GM19468 (cell line): ENCODE measurements at regions not wholly inside any gene's neighbourhood (a gene's known extent, or its start where the extent isn't known, plus 50 kb on each side); places are given as distances from the start of the nearest gene placed in this dataset.
"Not testable (repeated sequence)": the region's sequence is repeated elsewhere in the genome, so short reads cannot be mapped to it uniquely, and the experiment has no call there.

ENCODE experiments used
- ATAC-seq: cut with Tn5 transposase; IDR thresholded peaks from one replicate; pipeline ENCODE4 v1.9.1; 2021; ENCODE audit warnings: mild to moderate bottlenecking, moderate library complexity, moderate number of reproducible peaks; ENCODE audit not compliant: unreplicated experiment; ENCODE audit errors: extremely low read depth

DNA sequence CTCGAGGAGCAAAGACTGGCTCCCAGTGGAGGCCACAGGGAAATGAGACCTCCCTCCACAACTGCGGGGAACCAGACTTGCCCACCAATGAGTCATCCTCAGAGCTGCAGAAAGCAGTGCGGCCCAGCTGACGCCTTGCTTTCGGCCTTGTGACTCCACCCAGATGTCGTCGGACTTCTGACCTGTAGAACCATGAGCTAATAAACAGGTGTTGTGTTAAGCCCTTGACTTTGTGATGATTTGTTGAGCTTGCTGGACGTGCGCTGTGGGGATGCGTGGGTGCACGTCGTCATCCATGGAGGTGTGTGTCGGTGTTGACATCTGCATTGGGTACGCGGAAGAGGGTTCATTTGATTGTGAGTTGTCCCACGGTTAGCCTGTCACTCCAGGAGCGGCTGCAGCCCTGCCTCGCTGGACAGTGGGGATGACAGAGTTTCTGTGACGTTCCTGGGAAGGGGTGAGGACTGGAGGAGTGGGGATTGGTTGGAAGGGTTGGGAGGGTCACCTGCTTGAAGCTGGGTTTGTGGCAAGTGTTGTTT is 154.1 kb downstream of the SH3BP4 start:
- ATAC-seq = no peak

- ATAC-seq = no peak
Measured at GRCh38 chr2:235106874-235107639, 155.2 kb downstream of the SH3BP4 start.

GRCh38 chr2:235107640-235107951 is 155.8 kb downstream of the SH3BP4 start:
- ATAC-seq = no peak

DNA sequence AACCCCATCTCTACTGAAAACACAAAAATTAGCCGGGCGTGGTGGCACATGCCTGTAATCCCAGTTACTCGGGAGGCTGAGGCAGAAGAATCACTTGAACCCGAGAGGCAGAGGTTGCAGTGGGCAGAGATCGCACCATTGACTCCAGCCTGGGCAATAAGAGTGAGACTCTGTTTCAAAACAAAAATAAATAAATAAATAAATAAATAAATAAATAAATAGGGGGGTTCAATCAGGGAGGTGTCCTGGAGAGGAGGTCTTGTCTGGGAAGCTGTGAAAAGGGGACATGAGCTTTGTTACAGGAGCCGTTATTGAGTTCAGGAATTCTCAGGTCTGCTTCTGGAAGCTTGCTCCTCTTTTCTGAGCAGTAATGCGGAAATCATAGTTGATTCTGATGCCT is 157.7 kb downstream of the SH3BP4 start:
- ATAC-seq = not testable (repeated sequence)

DNA sequence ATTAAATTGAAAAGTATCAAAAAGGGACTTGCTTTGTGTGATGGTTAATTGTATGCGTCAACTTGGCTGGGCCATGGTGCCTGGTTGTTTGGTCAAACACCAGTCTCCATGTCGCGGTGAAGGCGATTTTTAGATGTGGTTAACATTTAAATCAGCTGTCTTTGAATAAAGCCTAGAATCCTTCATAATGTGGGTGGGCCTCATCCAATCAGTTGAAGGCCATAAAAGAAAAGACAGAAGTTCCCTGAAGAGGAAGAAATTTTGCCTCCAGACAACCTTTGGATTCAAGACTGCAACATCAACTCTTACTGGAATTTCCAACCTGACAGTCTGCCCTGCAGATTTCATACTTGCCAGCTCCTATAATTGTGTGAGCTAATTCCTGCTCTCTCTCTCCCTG is 160.5 kb downstream of the SH3BP4 start:
- no peak for ATAC-seq

DNA sequence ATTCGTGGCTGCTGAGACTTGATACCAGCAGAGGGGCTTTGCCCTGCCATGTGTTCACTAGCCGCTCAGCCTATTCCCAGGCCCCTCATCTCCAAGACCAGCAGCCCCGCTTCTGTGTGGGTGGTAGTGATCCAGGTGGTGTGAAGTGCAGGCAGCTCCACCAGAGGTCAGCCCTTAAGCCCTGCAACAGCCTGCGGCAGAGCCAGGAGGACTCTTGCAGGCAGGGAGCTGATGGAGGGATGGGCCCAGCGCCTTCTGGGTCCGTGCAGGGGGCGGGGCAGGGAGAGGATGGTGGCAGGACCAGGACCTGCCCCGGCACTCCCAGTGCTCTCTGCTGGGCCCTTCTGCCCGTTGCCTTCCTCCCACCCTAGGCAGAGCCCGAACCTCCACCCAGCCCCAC is 162.0 kb downstream of the SH3BP4 start:
- ATAC-seq = no peak

GRCh38 chr2:235114286-235114685 is 162.5 kb downstream of the SH3BP4 start:
- no peak for ATAC-seq

DNA sequence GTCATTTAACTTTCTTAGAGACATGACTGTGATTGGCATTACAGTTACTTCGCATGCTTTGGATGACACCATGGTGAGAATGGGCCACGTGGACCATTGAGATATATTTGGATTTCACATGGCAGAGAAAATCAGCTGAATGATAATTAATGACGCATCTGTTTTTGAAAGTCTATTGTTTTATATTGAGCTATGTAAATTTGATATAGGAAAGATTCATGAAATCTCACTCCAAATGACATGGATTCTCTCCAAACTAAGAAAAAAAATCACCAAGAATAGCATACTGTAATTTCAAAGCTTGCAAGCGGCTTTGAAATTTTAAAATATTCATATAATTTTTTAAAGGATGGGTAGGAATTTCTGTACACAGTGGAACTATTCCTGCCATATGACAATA is 163.7 kb downstream of the SH3BP4 start:
- no peak for ATAC-seq

DNA sequence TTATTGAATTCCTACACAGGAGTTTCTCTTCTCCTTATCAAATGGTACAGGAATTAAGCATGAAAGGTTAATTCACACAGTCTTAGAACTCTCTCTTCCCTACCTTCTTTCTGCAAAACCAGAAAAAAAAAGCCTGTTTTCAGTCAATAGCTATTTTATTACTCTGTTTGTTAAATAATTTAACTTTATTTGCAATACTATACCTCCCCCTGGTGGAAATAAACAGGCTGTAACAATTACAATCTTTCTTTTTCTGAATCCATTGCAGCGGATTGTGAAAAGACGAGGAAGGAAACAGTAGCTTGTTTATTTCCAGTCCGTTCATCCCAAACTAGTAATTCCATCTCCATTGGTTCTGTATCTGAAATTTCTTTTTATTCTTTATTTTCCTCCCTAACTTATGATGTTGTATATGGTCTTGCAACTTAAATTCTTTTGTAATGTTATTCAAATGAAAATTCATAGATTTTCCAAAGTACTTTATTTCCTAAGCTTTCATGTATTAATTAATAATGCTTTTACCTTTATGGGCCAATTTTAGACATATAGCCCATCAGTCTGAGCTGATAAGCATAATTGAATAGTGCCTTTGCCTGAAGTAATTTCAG is 165.2 kb downstream of the SH3BP4 start:
- no peak for ATAC-seq

- no peak for ATAC-seq
Measured at GRCh38 chr2:235126768-235127167, 175.0 kb downstream of the SH3BP4 start.

GRCh38 chr2:235127931-235128330 is 176.1 kb downstream of the SH3BP4 start:
- no peak for ATAC-seq

- no peak for ATAC-seq
Measured at GRCh38 chr2:235129850-235130249, 178.0 kb downstream of the SH3BP4 start.

DNA sequence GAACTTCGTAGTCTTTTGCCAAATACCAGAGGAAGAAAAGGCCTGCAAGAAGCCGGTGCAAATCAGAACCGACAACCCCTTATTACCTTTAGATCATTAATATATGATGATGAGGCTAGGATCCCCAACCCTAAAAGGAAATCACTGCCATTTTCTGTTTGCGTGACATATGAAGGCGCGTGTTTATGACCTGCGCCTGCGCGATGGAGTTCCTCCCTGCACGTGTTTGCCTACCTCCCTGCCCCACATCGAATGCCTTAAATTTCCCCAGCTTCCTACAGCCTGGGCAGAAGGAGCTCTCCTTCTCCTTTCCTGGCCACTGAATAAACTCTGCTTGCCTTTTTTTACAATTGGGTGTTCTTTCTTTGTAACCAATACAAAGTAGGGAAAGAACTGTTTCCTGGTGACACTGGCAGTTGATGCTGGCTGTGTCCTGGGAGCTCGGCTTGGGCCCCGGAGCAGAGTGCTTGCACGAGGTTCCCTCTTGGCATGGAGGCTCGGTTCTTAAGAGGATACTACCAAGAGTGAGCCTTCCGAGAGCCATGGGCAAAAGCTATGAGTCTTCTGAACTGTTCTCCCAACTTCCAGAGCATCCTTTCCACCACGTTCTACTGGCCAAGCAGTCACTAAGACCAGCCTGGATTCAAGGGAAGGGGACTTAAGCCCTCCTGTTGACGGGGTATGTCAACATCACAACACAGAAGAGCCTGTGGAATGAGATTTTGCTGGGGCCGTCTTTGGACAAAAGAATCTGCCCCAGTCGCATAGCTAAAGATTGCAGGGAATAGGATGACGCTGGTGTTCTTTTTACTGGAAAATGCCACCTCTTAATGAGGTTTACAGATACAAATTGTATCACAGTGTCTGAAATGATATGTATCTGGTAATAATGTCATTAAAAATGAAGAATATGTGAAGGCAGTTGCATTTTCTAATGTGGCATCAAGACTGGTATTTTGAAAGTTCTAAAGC is 179.8 kb downstream of the SH3BP4 start:
- no peak for ATAC-seq

DNA sequence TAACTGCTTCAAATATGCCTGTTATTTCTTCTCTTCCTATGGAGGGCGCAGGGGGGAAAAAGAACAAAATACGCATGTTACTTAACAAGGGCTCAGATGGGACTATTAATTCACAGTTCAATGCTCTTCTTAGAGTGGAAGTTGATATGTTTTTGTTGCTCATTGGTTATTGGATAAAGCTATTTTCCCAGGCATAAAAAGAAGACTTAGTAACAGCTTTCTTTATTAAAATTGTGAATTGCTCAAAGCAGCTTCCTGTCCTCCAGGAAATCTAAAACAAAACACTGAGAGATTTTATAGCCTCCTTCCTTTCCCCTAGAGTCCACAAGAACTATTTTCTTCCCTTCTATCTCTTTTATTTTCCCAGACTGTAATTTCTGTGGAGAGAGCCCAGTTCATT is 180.8 kb downstream of the SH3BP4 start:
- no peak for ATAC-seq

- ATAC-seq = no peak
Measured at GRCh38 chr2:235133837-235134236, 182.0 kb downstream of the SH3BP4 start.

GRCh38 chr2:235134420-235134819 is 182.6 kb downstream of the SH3BP4 start:
- no peak for ATAC-seq

- ATAC-seq = no peak
Measured at GRCh38 chr2:235135195-235135965, 183.6 kb downstream of the SH3BP4 start.

DNA sequence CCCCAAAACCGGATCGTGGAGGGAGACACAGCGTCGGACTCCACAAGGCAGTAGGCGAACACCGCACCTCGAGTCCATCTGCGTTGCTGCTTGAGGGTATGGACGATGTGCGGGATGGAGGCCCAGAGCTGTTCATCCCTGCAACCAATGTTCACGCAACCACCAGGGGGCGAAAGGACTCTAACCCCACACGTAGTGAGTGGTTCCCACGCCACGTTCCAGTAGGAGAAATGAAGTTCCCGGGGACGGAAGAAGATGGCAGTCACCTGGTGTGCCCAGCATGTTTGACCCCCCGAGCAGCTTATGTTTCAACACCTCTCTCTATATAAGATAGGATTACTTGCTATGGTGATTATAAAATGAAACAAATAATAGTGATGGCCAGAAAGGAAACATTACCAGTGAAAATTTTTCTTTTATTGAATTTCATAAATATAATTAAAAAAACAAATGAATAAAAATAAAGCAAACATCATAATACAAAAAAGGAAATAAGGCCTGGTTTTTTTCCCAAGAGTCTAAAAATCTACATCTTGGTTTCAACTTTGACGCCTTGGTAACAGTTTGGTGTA is 184.3 kb downstream of the SH3BP4 start:
- ATAC-seq = no peak

DNA sequence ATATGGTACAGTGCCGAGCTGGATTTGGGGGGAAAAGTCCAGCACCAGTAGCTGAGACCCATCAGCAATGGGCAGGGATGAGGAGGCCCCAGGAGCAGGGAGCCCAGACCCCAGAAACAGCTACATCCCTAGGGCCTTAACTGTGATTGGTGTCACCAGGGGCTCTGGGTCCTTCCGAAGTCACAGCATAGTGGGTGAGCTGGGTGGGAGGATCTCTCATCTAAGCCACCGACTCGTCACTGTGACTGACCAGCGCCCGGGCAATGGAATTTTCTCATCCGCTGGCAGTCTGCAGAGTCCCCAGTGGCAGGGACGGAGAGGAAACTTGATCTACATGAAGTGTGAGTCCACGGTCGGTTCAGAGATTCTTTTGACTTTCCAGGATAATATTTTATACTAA is 186.5 kb downstream of the SH3BP4 start:
- ATAC-seq = no peak
